ENCODE measurements at regions not wholly inside any gene's neighbourhood (a gene's known extent, or its start where the extent isn't known, plus 50 kb on each side); places are given as distances from the start of the nearest gene placed in this dataset.

GRCh38 chr10:2207246-2207922 lies 470.1 kb upstream of the ADARB2 start:
- TF ChIP-seq CTCF (IDR thresholded peaks at IDR 0.05) (no peak), POLR2A (IDR thresholded peaks at IDR 0.05) (no peak)

Data from right lobe of liver (tissue), 4 donors.